NCI-H69 (cell line): ENCODE measurements at regions not wholly inside any gene's neighbourhood (a gene's known extent, or its start where the extent isn't known, plus 50 kb on each side); places are given as distances from the start of the nearest gene placed in this dataset.

ENCODE experiments used
- DNase-seq: peaks from one replicate; lab custom pipeline; 2025; lab: John Stamatoyannopoulos, UW

DNA sequence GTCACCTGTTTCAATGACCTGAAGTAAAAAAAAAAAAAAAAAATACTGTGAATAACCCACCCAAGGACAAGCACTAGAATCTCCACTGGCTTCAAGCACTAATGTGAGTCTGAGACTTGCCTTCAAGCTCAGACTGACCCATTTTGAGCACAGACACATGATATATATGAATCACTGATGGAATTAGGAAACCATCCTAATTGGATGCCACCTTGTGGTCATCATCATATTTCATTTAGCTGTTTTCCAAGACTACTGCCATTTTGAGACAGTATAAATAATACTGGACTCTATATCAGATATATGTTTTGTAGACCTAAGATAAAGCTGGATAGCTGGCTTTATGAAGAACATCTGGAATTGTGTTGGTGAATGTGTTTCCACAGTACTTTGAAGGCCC, 1232.0 kb downstream of the KCNT2 start:
- peak; percentile 37 for DNase-seq

DNA sequence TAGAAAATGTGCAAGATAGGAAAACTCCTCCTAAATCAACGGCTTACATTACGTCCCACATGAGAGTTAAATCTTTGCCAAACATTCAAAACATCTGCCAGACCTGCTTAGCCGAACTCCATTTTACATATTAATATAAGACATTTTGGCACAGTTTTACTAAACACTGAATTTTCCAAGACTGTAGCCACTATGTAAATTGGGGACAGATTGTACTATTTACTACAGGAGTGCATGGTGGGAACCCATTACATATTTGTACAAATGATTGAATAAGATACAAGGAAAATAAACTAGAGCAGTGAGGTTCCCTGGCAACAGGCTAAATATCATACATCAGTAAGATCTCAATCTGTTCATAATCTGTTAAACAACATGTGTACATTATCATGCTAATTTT, 1234.4 kb downstream of the KCNT2 start:
- peak; percentile 12 for DNase-seq

DNA sequence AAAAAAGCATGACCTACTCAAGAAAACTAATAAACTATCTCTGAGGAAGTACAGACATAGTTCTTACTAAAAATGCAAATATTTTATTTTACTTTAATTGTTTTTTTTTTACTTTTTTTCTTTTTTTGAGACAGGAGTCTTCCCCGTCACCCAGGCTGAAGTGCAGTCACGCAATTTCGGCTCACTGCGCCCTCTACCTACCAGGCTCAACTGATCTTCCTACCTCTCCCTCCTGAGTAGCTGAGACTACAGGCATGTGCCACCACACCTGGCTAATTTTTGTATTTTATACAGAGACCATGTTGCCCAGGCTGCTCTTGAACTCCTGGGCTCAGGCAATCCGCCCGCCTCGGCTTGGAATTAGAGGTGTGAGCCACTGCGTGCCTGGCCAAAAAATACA, 1263.1 kb downstream of the KCNT2 start:
- DNase-seq: peak; percentile 9

DNA sequence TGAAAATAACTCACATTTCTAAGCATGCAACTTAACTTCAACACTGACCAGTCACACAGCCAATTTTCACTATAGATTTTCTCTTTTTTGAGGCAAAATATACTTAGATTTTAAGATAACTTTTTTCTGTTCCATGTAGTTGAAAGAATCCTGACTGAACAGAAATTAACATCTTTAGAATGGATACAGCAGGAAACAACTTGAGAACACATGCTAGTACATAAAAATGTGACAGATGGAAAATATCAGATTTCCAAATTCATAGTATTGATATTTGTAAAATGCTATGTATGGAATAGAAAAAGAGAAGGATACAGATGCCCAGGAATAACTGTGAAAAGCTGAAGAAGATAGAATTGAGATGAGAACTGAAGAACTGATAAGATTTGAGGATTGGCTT, 1270.6 kb downstream of the KCNT2 start:
- DNase-seq: no peak

DNA sequence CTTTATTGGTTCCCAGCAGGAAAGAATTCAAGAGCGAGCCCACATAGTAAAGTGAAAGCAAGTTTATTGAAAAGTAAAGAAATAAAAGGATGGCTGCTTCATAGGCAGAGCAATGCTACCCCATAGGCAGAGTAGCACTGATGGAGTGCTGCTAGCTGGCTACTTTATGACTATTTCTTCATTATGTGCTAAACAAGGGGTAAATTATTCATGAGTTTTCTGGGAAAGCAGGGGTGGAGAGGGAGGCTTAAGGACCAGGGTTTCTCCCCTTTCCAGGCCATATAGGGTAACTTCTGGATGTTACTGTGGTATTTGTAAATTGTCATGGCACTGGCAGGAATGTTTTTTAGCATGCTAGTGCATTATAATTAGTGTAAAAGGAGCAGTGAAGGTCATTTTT, 1271.4 kb downstream of the KCNT2 start:
- DNase-seq: no peak

DNA sequence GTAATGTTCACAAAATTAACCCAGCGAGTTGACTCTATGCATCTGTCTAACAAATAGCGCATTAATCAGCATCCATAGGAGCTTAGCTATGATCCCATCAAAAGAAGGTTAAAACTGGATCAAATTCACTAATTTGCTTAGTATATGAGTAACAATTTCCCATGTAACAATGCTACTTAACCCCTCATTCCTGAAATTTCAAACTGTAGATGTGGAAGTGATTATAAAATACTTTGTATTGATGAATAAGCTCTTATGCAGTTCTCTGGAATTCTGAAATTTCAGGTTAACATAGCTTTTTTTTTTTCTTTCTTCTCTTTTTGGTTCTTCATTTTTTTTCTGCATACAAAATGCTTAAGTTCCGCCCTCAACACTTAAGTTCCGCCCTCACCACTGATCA, 1272.7 kb downstream of the KCNT2 start:
- DNase-seq: no peak

DNA sequence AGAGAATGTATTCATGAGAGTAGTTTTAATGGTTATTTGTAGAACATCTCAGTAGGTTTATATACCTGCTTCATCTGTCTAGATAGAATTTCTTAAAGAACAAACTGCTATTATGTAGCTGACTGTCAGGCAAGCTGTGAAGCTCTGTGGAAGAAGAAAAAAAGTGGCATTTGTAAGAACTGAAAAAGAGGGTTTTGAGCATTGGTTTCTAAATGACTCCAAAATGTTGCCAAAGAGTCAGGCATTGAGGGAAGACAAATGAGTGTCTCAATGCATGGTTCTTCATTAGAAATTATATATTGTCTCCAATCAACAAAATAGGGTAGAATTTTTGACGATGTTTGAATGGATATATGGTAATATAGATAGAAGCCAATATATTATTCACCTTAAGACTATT, 1276.1 kb downstream of the KCNT2 start:
- DNase-seq: no peak

DNA sequence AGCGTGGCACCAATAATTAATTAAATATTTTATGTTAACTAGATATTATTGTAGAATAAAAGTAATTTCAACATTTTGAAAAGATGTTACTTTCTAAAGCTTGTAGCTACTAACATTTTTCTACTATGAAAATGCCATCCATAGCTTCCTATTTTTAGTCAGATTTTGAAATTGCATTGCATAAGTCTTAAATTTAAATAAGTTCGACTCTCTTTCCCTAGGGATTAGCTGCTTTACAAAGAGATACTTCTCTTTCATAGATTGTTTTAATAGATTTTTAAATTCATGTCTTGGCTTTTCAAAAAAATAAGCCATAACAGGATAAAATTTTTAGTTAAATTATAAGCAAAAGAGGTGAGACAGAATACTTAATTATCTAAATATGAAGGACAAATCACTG, 1279.6 kb downstream of the KCNT2 start:
- DNase-seq: no peak

DNA sequence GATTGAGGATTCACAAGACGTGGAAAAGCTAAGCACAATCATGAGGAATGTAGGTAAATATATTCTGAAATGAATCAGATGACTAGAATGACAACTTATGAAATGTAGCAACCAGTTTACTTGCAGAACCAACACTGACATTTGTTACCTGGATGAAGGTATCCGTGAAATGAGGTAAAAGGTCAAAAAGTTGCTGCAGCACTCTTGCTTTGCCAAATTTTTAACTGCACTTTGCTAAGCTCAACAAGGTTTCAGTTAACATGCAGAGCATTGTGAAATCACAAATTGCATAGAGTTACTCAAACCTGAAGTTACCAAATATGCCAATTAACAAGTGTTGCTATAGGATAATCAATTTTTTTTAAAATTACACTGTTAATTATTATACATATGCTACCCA, 1280.1 kb downstream of the KCNT2 start:
- DNase-seq: no peak

DNA sequence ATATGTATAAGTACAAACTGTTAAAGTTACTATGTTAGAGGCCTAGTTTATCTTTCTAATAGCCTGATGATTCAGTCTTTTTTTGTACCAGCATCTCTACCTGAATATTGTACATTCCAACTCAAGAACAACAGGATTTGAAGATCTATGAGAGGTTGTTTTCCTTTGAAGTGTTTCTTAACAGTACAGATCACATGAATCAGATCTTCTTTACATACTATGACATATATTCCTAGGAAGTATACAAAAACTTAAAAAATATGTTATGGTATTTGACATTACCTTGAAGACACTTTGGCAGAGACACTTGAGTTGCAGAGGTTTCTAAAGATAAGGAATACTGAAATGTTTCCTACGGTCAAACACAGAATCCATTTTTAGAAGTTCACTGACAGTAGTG, 1280.9 kb downstream of the KCNT2 start:
- no peak for DNase-seq

DNA sequence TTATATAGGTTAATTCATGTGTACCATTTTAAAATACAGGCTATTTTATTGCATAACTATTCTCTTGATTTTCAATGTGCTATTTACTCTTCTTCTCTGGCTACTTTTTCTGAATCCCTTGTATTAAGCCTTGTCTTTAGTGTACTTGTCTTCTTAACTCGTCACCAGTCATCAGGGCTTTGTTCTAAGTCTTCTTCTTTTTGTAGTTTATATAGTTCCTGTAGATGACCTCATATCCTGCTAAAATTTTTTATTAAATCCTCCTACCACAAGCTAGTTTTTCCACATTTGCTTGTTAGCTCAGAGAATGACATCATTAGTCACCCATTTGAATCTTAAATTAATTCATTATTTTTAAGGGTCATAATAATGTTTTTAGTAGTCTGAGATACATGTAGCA, 1281.9 kb downstream of the KCNT2 start:
- DNase-seq: no peak

DNA sequence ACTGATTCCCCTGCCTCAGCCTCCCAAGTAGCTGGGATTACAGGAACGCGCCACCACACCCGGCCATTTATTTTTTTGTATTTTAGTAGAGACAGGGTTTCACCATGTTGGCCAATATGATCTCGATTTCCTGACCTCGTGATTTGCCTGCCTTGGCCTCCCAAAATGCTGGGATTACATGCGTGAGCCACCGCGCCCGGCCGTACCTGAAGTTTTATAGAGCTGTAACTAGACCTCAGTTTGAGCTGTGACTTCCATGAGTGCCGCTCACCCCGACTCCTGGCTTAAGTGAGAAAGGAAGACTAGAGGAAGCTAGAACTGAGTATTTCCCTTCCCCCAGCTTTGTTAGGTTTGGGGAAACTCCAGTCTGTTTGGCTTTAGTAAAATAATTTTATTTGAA, 1283.1 kb downstream of the KCNT2 start:
- no peak for DNase-seq

DNA sequence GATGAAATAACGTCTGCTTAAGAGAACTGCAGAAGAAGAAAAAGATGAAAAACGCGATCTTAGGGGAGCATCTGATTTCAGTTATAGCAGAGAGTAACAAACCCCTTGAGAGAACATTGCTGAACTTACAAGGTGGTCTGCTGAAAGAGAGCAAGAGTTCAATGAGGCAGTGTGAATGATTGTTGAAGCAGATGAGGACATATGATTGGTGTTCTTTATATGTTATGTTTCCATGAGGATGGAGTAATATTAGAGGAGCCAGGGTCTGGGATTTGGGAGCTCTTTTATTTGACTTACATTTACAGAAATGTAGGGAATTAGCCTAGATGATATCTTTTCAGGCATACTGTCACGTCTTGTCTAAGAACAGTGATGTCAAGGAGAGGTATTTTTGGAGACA, 1302.0 kb downstream of the KCNT2 start:
- DNase-seq: no peak

DNA sequence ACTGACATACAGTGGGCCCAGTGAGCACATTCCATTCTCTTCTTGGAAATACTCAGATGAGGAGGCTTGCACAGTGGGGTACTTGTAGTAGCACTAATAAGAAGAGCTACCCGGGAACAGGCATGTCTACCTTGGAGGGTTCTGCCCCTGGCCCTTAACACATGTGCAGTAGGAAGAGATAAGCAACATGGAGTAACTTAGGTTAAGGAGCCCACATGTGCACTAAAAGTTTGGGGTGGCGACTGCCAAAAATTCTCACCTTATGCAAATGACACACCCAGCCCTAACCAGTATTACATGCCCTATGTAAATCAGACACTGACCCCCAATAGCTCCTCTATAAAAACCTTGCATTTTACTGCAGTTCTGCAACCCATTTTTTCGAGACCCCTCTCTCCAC, 1313.3 kb downstream of the KCNT2 start:
- DNase-seq: no peak

DNA sequence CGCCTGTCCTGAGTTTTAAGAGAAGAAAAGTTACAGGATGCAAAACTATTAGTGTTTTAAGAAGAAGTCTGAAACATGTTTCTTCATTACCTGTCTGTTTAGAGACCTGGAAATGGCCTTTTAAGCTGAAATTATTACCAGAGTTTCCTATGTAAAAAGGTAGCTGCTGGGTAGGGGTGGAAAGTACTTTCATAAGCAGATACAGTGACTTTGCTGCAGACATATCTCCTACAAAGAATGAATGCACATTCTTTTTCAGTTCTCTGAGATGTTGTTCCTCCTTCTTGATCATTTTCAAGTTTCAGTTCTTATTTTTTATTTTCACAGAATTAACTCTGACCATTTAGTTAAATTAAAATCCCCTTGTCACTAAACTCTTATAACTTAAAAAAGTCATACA, 1329.6 kb downstream of the KCNT2 start:
- DNase-seq: no peak

DNA sequence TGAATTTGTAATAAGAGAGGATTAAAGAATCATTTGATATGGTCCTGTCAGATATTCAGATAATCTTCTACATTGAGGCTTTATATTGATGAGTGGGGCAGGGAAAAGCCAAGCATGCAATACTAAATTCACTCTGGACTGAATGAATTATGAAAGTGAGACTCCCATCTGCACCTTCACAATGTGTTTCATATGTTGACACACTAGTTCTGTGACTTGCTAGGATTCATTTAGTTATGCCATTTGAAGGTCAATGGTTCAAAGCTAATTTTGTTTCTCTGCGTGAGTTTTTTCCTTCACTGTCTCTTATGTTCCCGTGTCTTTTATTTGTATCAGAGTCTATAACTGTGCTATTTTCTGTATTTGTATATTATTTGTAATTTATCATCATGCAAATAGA, 1332.5 kb downstream of the KCNT2 start:
- DNase-seq: peak; percentile 64

DNA sequence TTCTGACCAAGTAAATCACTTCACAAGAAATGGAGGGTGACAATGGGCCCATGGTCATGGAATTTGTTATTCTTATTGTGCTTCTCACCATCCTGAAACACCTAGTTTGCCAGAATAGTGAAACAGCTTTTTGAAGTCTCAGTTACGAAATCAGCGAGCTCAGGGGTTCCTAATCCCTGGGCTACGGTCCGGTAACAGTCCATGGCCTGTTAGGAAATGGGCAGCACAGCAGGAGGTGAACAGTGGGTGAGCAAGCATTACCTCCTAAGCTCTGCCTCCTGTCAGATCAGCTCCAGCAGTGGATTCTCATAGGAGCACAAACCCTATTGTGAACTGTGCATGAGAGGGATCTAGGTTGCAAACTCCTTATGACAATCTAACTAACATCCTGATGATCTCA, 1356.3 kb downstream of the KCNT2 start:
- peak; percentile 22 for DNase-seq

DNA sequence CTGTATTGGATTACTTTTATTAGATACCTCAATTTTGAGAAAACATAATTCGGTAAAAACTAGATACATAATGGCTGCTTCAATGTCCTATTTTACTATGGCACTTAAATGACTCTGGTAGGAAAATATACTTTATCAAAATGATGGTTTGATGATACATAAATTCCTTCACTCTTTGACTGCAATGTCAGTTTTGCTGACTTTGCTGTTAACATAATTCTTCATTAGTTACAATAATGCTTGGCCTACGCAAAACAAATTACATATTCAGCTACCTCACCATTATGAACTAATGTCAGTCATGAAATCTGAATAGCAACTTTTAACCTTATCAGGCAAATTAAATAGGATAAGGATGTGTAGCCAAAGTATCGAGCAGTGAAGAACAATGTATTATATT, 1364.7 kb downstream of the KCNT2 start:
- DNase-seq: no peak

DNA sequence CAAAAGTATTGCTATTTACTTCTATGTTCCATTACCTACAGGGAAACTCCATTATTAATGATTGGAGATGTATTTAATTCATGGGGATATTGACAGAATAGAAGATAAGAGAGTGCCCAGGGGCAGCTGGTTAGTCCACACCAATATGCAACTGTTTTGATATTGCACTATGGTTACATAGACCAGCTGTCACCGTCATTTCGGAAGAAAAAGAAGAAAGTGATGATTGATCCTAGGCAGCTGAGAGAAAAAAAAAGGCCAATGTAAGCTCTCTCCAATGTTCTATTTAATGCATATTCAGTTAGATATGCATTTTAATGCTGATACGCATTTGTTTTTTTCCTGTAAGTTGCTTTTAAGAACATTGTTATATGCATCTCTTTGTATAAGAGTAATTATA, 1367.2 kb downstream of the KCNT2 start:
- peak; percentile 19 for DNase-seq

DNA sequence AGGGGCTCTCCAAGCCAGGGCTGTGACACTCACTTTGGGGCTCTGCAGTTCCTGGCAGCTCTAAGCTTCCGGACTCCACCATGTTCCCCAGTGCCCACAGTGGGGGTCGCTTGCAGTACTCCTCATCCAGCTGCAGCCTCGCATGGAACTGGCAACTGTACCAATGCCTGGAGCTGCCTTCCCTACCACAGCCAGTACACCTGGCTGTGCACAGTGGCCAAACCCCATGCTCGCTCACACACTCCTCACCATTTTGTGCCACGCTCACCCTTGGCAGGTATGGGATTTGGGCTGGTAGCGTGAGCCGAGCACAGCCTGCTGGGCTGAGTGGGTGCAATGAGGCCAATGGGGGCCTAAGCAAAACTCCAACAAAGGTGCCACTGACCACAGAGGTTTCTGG, 1369.9 kb downstream of the KCNT2 start:
- DNase-seq: no peak

DNA sequence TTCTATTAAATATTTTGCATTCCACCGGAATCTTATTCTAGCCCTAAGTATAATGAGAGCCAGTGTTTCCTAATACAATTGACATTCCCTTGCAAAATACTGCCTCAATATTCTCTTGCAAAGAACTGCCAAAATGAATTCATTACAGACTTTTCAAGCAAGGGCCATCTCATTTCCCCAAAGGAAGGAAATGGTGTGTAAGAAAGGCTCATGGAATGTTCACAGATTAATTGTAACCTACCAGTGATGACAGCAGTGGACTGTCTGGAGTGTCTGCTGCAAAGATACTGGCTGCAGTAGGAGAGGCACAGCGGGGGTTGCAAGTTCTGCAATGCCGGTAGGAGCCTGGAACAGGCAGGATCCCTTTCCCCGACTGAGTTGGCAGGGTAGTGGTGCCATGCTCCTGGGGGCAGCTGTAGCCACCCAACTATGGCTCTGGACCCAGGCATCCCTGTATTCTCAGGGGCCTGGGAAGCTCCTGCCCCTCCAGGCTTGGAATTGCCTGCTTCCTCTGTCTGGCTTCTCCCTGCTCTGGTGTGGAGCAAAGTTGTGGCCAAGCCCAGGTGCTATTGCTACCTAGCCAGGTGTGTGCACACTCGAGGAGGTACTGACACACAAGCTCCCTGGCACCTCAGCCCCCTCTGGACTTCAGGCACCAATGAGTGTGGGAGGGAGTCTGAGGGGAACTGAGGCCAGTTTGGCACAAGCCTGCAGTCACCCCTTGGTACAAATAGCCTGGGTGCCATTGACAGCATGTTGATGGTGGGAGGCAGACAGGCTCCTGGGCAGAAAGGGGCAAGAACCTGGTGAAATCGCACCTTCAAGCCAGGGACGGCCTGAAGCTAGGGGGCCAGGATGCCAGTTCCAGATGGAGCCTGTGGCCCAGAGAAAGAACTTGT, 1371.0 kb downstream of the KCNT2 start:
- DNase-seq: no peak

DNA sequence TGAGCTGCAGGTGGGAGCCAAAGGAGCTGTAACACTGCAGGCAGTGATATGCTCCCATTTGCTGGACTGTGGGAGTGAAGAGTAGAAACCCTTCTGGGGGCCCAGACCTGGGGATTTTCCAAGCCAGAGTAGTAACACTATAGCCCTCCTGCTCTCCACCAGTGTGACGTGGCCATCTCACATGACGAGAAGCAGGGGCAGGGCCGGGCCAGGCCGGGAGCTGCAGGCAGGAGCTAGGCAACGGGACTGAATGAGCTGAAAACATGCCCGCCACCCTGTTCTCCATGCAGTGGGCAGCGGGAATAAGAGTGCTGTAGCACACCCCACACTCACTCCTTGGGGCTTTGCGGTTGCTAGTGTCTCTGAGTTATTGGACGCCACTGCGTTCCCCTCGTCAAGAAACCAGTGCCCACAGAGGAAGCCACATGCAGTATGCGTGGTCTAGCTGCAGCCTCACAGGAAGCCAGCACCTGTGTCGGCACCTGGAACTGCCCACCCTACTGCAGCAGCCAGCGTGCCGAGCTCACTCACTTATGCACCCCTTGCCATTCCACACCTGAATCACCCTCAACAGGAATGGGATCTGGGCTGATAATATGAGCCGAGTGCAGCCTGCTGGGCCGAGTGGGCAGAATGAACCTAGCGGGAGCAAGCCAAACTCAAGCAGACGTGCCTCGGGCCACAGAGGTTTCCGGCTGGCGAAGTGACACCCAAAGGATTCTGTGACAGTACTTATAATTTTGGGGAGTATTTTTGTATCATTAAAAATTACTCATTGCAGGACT, 1389.6 kb downstream of the KCNT2 start:
- no peak for DNase-seq

DNA sequence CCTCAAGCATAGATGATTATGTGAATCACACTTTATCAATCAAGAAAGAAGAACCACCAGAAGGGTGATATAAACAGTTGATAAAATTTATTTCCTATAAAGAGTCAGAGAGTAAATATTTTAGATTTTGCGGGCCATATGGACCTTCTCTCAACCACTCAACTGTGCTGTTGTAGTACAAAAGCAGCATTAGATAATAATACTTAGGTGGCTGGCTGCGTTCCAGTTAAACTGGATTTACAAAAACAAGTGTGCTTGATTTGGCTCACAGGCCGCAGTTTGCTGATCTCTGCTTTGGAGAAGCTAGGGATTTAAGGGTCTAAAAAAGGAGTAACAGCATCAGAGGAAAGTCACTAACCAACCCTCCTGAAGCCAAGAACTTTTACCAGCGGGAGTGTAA, 1406.0 kb downstream of the KCNT2 start:
- DNase-seq: peak; percentile 82
